ENCODE measurements at regions not wholly inside any gene's neighbourhood (a gene's known extent, or its start where the extent isn't known, plus 50 kb on each side); places are given as distances from the start of the nearest gene placed in this dataset.

GRCh38 chr20:48231253-48231930 is 446.1 kb upstream of the SULF2 start:
- Histone ChIP-seq H3K36me3 (ENCODE audit: control insufficient read depth, insufficient read depth, low read length) (no peaks in the 10 kb centered on the region), H3K4me3 (ENCODE audit: extremely low read depth, insufficient read depth, low read length, poor library complexity, severe bottlenecking) (no peak overlapping the region), H3K4me1 (ENCODE audit: control insufficient read depth, insufficient read depth, low read length, poor library complexity, severe bottlenecking) (no peaks in the 10 kb centered on the region), H3K27ac (ENCODE audit: low read depth, low read length, severe bottlenecking) (no peak overlapping the region), H3K9me3 (ENCODE audit: control insufficient read depth, low read length) (peaks cover 24% of the 10 kb centered on the region)
- 96 to 100% methylated on average over 3 to 4 of the region's 4 CpGs for WGBS, 2 experiments (ENCODE audit: insufficient coverage in 2 of 2)

- H3K4me1 ChIP-seq (ENCODE audit: control insufficient read depth, insufficient read depth, low read length, poor library complexity, severe bottlenecking), result no peaks in the 10 kb centered on the region
- peaks cover 24% of the 10 kb centered on the region for H3K9me3 ChIP-seq (ENCODE audit: control insufficient read depth, low read length)
- H3K27ac ChIP-seq (ENCODE audit: low read depth, low read length, severe bottlenecking), result no peak overlapping the region
- H3K4me3 ChIP-seq (ENCODE audit: extremely low read depth, insufficient read depth, low read length, poor library complexity, severe bottlenecking), result no peak overlapping the region
- H3K36me3 ChIP-seq (ENCODE audit: control insufficient read depth, insufficient read depth, low read length), result no peaks in the 10 kb centered on the region
- 72 to 85% methylated on average over 3 to 5 of the region's 5 CpGs for WGBS, 2 experiments (ENCODE audit: insufficient coverage in 2 of 2)
Observed at GRCh38 chr20:48230216-48230615, 444.9 kb upstream of the SULF2 start.

- Histone ChIP-seq H3K36me3 (ENCODE audit: control insufficient read depth, insufficient read depth, low read length) (no peaks in the 10 kb centered on the region), H3K27ac (ENCODE audit: low read depth, low read length, severe bottlenecking) (no peak overlapping the region), H3K4me1 (ENCODE audit: control insufficient read depth, insufficient read depth, low read length, poor library complexity, severe bottlenecking) (peaks cover 5% of the 10 kb centered on the region), H3K4me3 (ENCODE audit: extremely low read depth, insufficient read depth, low read length, poor library complexity, severe bottlenecking) (no peak overlapping the region), H3K9me3 (ENCODE audit: control insufficient read depth, low read length) (peaks cover 20% of the 10 kb centered on the region)
- whole genome bisulfite sequencing, 2 experiments (ENCODE audit: insufficient coverage in 2 of 2), result 64 to 91% methylated on average over 2 to 4 of the region's 5 CpGs
Observed at GRCh38 chr20:48227381-48227780, 442.1 kb upstream of the SULF2 start.

GRCh38 chr20:48226642-48227041 is 441.4 kb upstream of the SULF2 start:
- Histone ChIP-seq H3K4me1 (ENCODE audit: control insufficient read depth, insufficient read depth, low read length, poor library complexity, severe bottlenecking) (peaks cover 5% of the 10 kb centered on the region), H3K27ac (ENCODE audit: low read depth, low read length, severe bottlenecking) (no peak overlapping the region), H3K36me3 (ENCODE audit: control insufficient read depth, insufficient read depth, low read length) (no peaks in the 10 kb centered on the region), H3K4me3 (ENCODE audit: extremely low read depth, insufficient read depth, low read length, poor library complexity, severe bottlenecking) (no peak overlapping the region), H3K9me3 (ENCODE audit: control insufficient read depth, low read length) (peaks cover 14% of the 10 kb centered on the region)
- WGBS, 2 experiments (ENCODE audit: insufficient coverage in 2 of 2), result 93 to 95% methylated on average over 4 to 5 of the region's 5 CpGs

GRCh38 chr20:48224533-48225050 is 439.3 kb upstream of the SULF2 start:
- H3K9me3 ChIP-seq (ENCODE audit: control insufficient read depth, low read length), result peaks cover 4% of the 10 kb centered on the region
- 93 to 95% methylated on average over 2 of the region's 6 CpGs for WGBS, 2 experiments (ENCODE audit: insufficient coverage in 2 of 2)

GRCh38 chr20:48223715-48224114 is 438.4 kb upstream of the SULF2 start:
- no peak overlapping the region for H3K4me3 ChIP-seq (ENCODE audit: extremely low read depth, insufficient read depth, low read length, poor library complexity, severe bottlenecking)
- peaks cover 5% of the 10 kb centered on the region for H3K4me1 ChIP-seq (ENCODE audit: control insufficient read depth, insufficient read depth, low read length, poor library complexity, severe bottlenecking)
- no peak overlapping the region for H3K27ac ChIP-seq (ENCODE audit: low read depth, low read length, severe bottlenecking)
- peaks cover 4% of the 10 kb centered on the region for H3K9me3 ChIP-seq (ENCODE audit: control insufficient read depth, low read length)
- WGBS, 2 experiments (ENCODE audit: insufficient coverage in 2 of 2), result 92 to 94% methylated on average over 13 to 14 of the region's 14 CpGs
- no peaks in the 10 kb centered on the region for H3K36me3 ChIP-seq (ENCODE audit: control insufficient read depth, insufficient read depth, low read length)

More at GRCh38 chr20:48224533-48225050, 439.3 kb upstream of the SULF2 start:
- peaks cover 5% of the 10 kb centered on the region for H3K4me1 ChIP-seq (ENCODE audit: control insufficient read depth, insufficient read depth, low read length, poor library complexity, severe bottlenecking)
- no peak overlapping the region for H3K4me3 ChIP-seq (ENCODE audit: extremely low read depth, insufficient read depth, low read length, poor library complexity, severe bottlenecking)
- no peak overlapping the region for H3K27ac ChIP-seq (ENCODE audit: low read depth, low read length, severe bottlenecking)
- H3K36me3 ChIP-seq (ENCODE audit: control insufficient read depth, insufficient read depth, low read length), result no peaks in the 10 kb centered on the region

GRCh38 chr20:48222595-48223180 is 437.4 kb upstream of the SULF2 start:
- 96 to 98% methylated on average over 8 of the region's 8 CpGs for WGBS, 2 experiments (ENCODE audit: insufficient coverage in 2 of 2)
- Histone ChIP-seq H3K9me3 (ENCODE audit: control insufficient read depth, low read length) (peaks cover 4% of the 10 kb centered on the region), H3K36me3 (ENCODE audit: control insufficient read depth, insufficient read depth, low read length) (no peaks in the 10 kb centered on the region), H3K4me3 (ENCODE audit: extremely low read depth, insufficient read depth, low read length, poor library complexity, severe bottlenecking) (no peak overlapping the region), H3K27ac (ENCODE audit: low read depth, low read length, severe bottlenecking) (no peak overlapping the region), H3K4me1 (ENCODE audit: control insufficient read depth, insufficient read depth, low read length, poor library complexity, severe bottlenecking) (peaks cover 5% of the 10 kb centered on the region)

GRCh38 chr20:48220033-48220633 is 434.9 kb upstream of the SULF2 start:
- WGBS, 2 experiments (ENCODE audit: insufficient coverage in 2 of 2), result 86 to 97% methylated on average over 5 to 6 of the region's 6 CpGs
- no peak overlapping the region for H3K4me3 ChIP-seq (ENCODE audit: extremely low read depth, insufficient read depth, low read length, poor library complexity, severe bottlenecking)
- H3K36me3 ChIP-seq (ENCODE audit: control insufficient read depth, insufficient read depth, low read length), result no peaks in the 10 kb centered on the region
- peaks cover 5% of the 10 kb centered on the region for H3K4me1 ChIP-seq (ENCODE audit: control insufficient read depth, insufficient read depth, low read length, poor library complexity, severe bottlenecking)
- no peak overlapping the region for H3K27ac ChIP-seq (ENCODE audit: low read depth, low read length, severe bottlenecking)
- H3K9me3 ChIP-seq (ENCODE audit: control insufficient read depth, low read length), result peaks cover 4% of the 10 kb centered on the region

GRCh38 chr20:48219306-48219705 is 434.0 kb upstream of the SULF2 start:
- peaks cover 4% of the 10 kb centered on the region for H3K9me3 ChIP-seq (ENCODE audit: control insufficient read depth, low read length)
- 85 to 97% methylated on average over 5 of the region's 5 CpGs for WGBS, 2 experiments (ENCODE audit: insufficient coverage in 2 of 2)
- H3K4me3 ChIP-seq (ENCODE audit: extremely low read depth, insufficient read depth, low read length, poor library complexity, severe bottlenecking), result no peak overlapping the region
- no peaks in the 10 kb centered on the region for H3K36me3 ChIP-seq (ENCODE audit: control insufficient read depth, insufficient read depth, low read length)
- no peak overlapping the region for H3K27ac ChIP-seq (ENCODE audit: low read depth, low read length, severe bottlenecking)
- H3K4me1 ChIP-seq (ENCODE audit: control insufficient read depth, insufficient read depth, low read length, poor library complexity, severe bottlenecking), result no peaks in the 10 kb centered on the region

- no peaks in the 10 kb centered on the region for H3K36me3 ChIP-seq (ENCODE audit: control insufficient read depth, insufficient read depth, low read length)
- H3K4me1 ChIP-seq (ENCODE audit: control insufficient read depth, insufficient read depth, low read length, poor library complexity, severe bottlenecking), result no peaks in the 10 kb centered on the region
- no peak overlapping the region for H3K27ac ChIP-seq (ENCODE audit: low read depth, low read length, severe bottlenecking)
- H3K9me3 ChIP-seq (ENCODE audit: control insufficient read depth, low read length), result no peaks in the 10 kb centered on the region
- no peak overlapping the region for H3K4me3 ChIP-seq (ENCODE audit: extremely low read depth, insufficient read depth, low read length, poor library complexity, severe bottlenecking)
- 80 to 90% methylated on average over 9 to 14 of the region's 14 CpGs for WGBS, 2 experiments (ENCODE audit: insufficient coverage in 2 of 2)
Observed at GRCh38 chr20:48217190-48217589, 431.9 kb upstream of the SULF2 start.

- WGBS, 2 experiments (ENCODE audit: insufficient coverage in 2 of 2), result 71 to 73% methylated on average over 8 of the region's 8 CpGs
- no peak overlapping the region for H3K4me3 ChIP-seq (ENCODE audit: extremely low read depth, insufficient read depth, low read length, poor library complexity, severe bottlenecking)
- no peak overlapping the region for H3K27ac ChIP-seq (ENCODE audit: low read depth, low read length, severe bottlenecking)
- no peaks in the 10 kb centered on the region for H3K36me3 ChIP-seq (ENCODE audit: control insufficient read depth, insufficient read depth, low read length)
- H3K9me3 ChIP-seq (ENCODE audit: control insufficient read depth, low read length), result no peaks in the 10 kb centered on the region
- no peaks in the 10 kb centered on the region for H3K4me1 ChIP-seq (ENCODE audit: control insufficient read depth, insufficient read depth, low read length, poor library complexity, severe bottlenecking)
Observed at GRCh38 chr20:48215536-48215935, 430.3 kb upstream of the SULF2 start.
